ENCODE measurements at regions not wholly inside any gene's neighbourhood (a gene's known extent, or its start where the extent isn't known, plus 50 kb on each side); places are given as distances from the start of the nearest gene placed in this dataset.

GRCh38 chr14:98840511-98840910, 431.5 kb downstream of the BCL11B start:
- Histone ChIP-seq H3K79me2 (ENCODE audit: insufficient read depth, low read length) (no peaks in the 10 kb centered on the region), H3K9me3 (ENCODE audit: insufficient read depth, low read depth, low read length) (peaks cover 2% of the 10 kb centered on the region), H3K4me1 (ENCODE audit: insufficient read depth, low read length) (no peaks in the 10 kb centered on the region), H3K36me3 (ENCODE audit: insufficient read depth, low read length) (no peaks in the 10 kb centered on the region), H3K9ac (ENCODE audit: low read length) (no peak overlapping the region), H3K27ac (ENCODE audit: low read depth, low read length) (no peak overlapping the region), H3K4me2 (ENCODE audit: low read length) (no peak overlapping the region), H4K20me1 (ENCODE audit: insufficient read depth, low read length) (no peaks in the 10 kb centered on the region), H3K27me3 (ENCODE audit: insufficient read depth, low read length) (no peaks in the 10 kb centered on the region), H3K4me3 (ENCODE audit: insufficient read depth, low read depth, low read length) (no peak overlapping the region), H2AFZ (ENCODE audit: low read depth, low read length) (no peak overlapping the region)
- H3K9me3 Mint-ChIP-seq (ENCODE audit: unreplicated experiment): peaks cover 4% of the 10 kb centered on the region
- H3K4me1 Mint-ChIP-seq (ENCODE audit: low read depth, unreplicated experiment): no peaks in the 10 kb centered on the region
- H3K4me3 Mint-ChIP-seq (ENCODE audit: unreplicated experiment): no peak overlapping the region
- H3K27me3 Mint-ChIP-seq (ENCODE audit: low read depth, unreplicated experiment): peaks cover 55% of the 10 kb centered on the region
- FAIRE-seq: no peak
- H3K27ac Mint-ChIP-seq (ENCODE audit: unreplicated experiment): no peak overlapping the region
- TF ChIP-seq CTCF (IDR thresholded peaks at IDR 0.05; ENCODE audit: insufficient read depth, low read depth, low read length) (no peak), EZH2 (IDR thresholded peaks at IDR 0.05; ENCODE audit: insufficient read depth, low read length) (no peak)
- H3K36me3 Mint-ChIP-seq (ENCODE audit: low read depth, unreplicated experiment): no peaks in the 10 kb centered on the region
- DNase-seq (ENCODE audit: low read depth): no peak

- Histone ChIP-seq H3K27ac (ENCODE audit: low read depth, low read length) (no peak overlapping the region), H3K27me3 (ENCODE audit: insufficient read depth, low read length) (no peaks in the 10 kb centered on the region), H3K79me2 (ENCODE audit: insufficient read depth, low read length) (no peaks in the 10 kb centered on the region), H2AFZ (ENCODE audit: low read depth, low read length) (no peak overlapping the region), H3K4me2 (ENCODE audit: low read length) (no peak overlapping the region), H4K20me1 (ENCODE audit: insufficient read depth, low read length) (no peaks in the 10 kb centered on the region), H3K4me3 (ENCODE audit: insufficient read depth, low read depth, low read length) (no peak overlapping the region), H3K4me1 (ENCODE audit: insufficient read depth, low read length) (no peaks in the 10 kb centered on the region), H3K36me3 (ENCODE audit: insufficient read depth, low read length) (no peaks in the 10 kb centered on the region), H3K9me3 (ENCODE audit: insufficient read depth, low read depth, low read length) (no peaks in the 10 kb centered on the region), H3K9ac (ENCODE audit: low read length) (no peak overlapping the region)
- Mint-ChIP-seq H3K36me3 (ENCODE audit: low read depth, unreplicated experiment) (no peaks in the 10 kb centered on the region), H3K4me3 (ENCODE audit: unreplicated experiment) (no peak overlapping the region), H3K27me3 (ENCODE audit: low read depth, unreplicated experiment) (peaks cover 60% of the 10 kb centered on the region), H3K4me1 (ENCODE audit: low read depth, unreplicated experiment) (peaks cover 3% of the 10 kb centered on the region), H3K9me3 (ENCODE audit: unreplicated experiment) (no peaks in the 10 kb centered on the region), H3K27ac (ENCODE audit: unreplicated experiment) (no peak overlapping the region)
- FAIRE-seq (no peak), DNase-seq (ENCODE audit: low read depth) (no peak)
- TF ChIP-seq CTCF (IDR thresholded peaks at IDR 0.05; ENCODE audit: insufficient read depth, low read depth, low read length) (no peak), EZH2 (IDR thresholded peaks at IDR 0.05; ENCODE audit: insufficient read depth, low read length) (no peak)
Measured at GRCh38 chr14:98844456-98844855, 427.5 kb downstream of the BCL11B start.

- FAIRE-seq: no peak
- Histone ChIP-seq H3K27me3 (ENCODE audit: insufficient read depth, low read length) (no peaks in the 10 kb centered on the region), H3K9me3 (ENCODE audit: insufficient read depth, low read depth, low read length) (no peaks in the 10 kb centered on the region), H4K20me1 (ENCODE audit: insufficient read depth, low read length) (no peaks in the 10 kb centered on the region), H3K9ac (ENCODE audit: low read length) (no peak overlapping the region), H3K4me1 (ENCODE audit: insufficient read depth, low read length) (no peaks in the 10 kb centered on the region), H3K79me2 (ENCODE audit: insufficient read depth, low read length) (no peaks in the 10 kb centered on the region), H2AFZ (ENCODE audit: low read depth, low read length) (no peak overlapping the region), H3K4me2 (ENCODE audit: low read length) (no peak overlapping the region), H3K27ac (ENCODE audit: low read depth, low read length) (no peak overlapping the region), H3K36me3 (ENCODE audit: insufficient read depth, low read length) (no peaks in the 10 kb centered on the region), H3K4me3 (ENCODE audit: insufficient read depth, low read depth, low read length) (no peak overlapping the region)
- H3K27me3 Mint-ChIP-seq (ENCODE audit: low read depth, unreplicated experiment): peaks cover 28% of the 10 kb centered on the region
- no peak for DNase-seq (ENCODE audit: low read depth)
- H3K9me3 Mint-ChIP-seq (ENCODE audit: unreplicated experiment): no peaks in the 10 kb centered on the region
- H3K4me3 Mint-ChIP-seq (ENCODE audit: unreplicated experiment): no peak overlapping the region
- no peak overlapping the region for H3K27ac Mint-ChIP-seq (ENCODE audit: unreplicated experiment)
- H3K36me3 Mint-ChIP-seq (ENCODE audit: low read depth, unreplicated experiment): no peaks in the 10 kb centered on the region
- peaks cover 3% of the 10 kb centered on the region for H3K4me1 Mint-ChIP-seq (ENCODE audit: low read depth, unreplicated experiment)
- TF ChIP-seq CTCF (IDR thresholded peaks at IDR 0.05; ENCODE audit: insufficient read depth, low read depth, low read length) (no peak), EZH2 (IDR thresholded peaks at IDR 0.05; ENCODE audit: insufficient read depth, low read length) (no peak)
Measured at GRCh38 chr14:98847521-98848468, 424.2 kb downstream of the BCL11B start.

Measured in astrocyte (in vitro differentiated cells and primary cell).